HG03342 (cell line): ENCODE measurements at regions not wholly inside any gene's neighbourhood (a gene's known extent, or its start where the extent isn't known, plus 50 kb on each side); places are given as distances from the start of the nearest gene placed in this dataset.
"Not testable (repeated sequence)": the region's sequence is repeated elsewhere in the genome, so short reads cannot be mapped to it uniquely, and the experiment has no call there.

ENCODE experiments used
- ATAC-seq: cut with Tn5 transposase; IDR thresholded peaks from one replicate; pipeline ENCODE4 v1.9.1; 2021; ENCODE audit warnings: mild to moderate bottlenecking, moderate library complexity; ENCODE audit not compliant: unreplicated experiment

GRCh38 chr6:26232306-26232939 is 132.6 kb upstream of the BTN3A2 start:
- ATAC-seq: no peak

GRCh38 chr6:26232940-26233648 is 131.9 kb upstream of the BTN3A2 start:
- peak; percentile 3 for ATAC-seq

- peak; percentile 51 for ATAC-seq
Observed at GRCh38 chr6:26233649-26234420, 131.2 kb upstream of the BTN3A2 start.

- ATAC-seq: peak; percentile 50
Observed at GRCh38 chr6:26234421-26235301, 130.3 kb upstream of the BTN3A2 start.

GRCh38 chr6:26235302-26235670 is 129.7 kb upstream of the BTN3A2 start:
- no peak for ATAC-seq

- ATAC-seq: not testable (repeated sequence)
Observed at GRCh38 chr6:26239415-26239814, 125.6 kb upstream of the BTN3A2 start.

GRCh38 chr6:26240157-26241032 is 124.6 kb upstream of the BTN3A2 start:
- peak; percentile 50 for ATAC-seq

- peak; percentile 30 for ATAC-seq
Observed at GRCh38 chr6:26241033-26241895, 123.7 kb upstream of the BTN3A2 start.

GRCh38 chr6:26243132-26243531 is 121.9 kb upstream of the BTN3A2 start:
- ATAC-seq: no peak

- ATAC-seq: no peak
Observed at GRCh38 chr6:26243752-26244151, 121.2 kb upstream of the BTN3A2 start.

- no peak for ATAC-seq
Observed at GRCh38 chr6:26246058-26246457, 118.9 kb upstream of the BTN3A2 start.

- no peak for ATAC-seq
Observed at GRCh38 chr6:26246553-26246952, 118.4 kb upstream of the BTN3A2 start.

GRCh38 chr6:26249707-26249956 is 115.4 kb upstream of the BTN3A2 start:
- ATAC-seq: peak; percentile 19

GRCh38 chr6:26249957-26250697 is 114.9 kb upstream of the BTN3A2 start:
- peak; percentile 36 for ATAC-seq

- ATAC-seq: peak; percentile 3
Observed at GRCh38 chr6:26250698-26251044, 114.3 kb upstream of the BTN3A2 start.

- ATAC-seq: peak; percentile 46
Observed at GRCh38 chr6:26251354-26252076, 113.5 kb upstream of the BTN3A2 start.

- ATAC-seq: no peak
Observed at GRCh38 chr6:26252077-26252472, 112.9 kb upstream of the BTN3A2 start.

GRCh38 chr6:26254724-26255123 is 110.3 kb upstream of the BTN3A2 start:
- ATAC-seq: no peak
